NCI-H1436 treated with DMSO at 0.1 percent for 48 hours (cell line): ENCODE measurements at regions not wholly inside any gene's neighbourhood (a gene's known extent, or its start where the extent isn't known, plus 50 kb on each side); places are given as distances from the start of the nearest gene placed in this dataset.
"Not testable (repeated sequence)": the region's sequence is repeated elsewhere in the genome, so short reads cannot be mapped to it uniquely, and the experiment has no call there.

Experiments used
- DNase-seq: peaks from one replicate; lab custom pipeline; 2025; lab: John Stamatoyannopoulos, UW

- DNase-seq = no peak
These were observed 869.4 kb downstream of the PCDH17 start for GRCh38 chr13:58500938-58501337.

DNA sequence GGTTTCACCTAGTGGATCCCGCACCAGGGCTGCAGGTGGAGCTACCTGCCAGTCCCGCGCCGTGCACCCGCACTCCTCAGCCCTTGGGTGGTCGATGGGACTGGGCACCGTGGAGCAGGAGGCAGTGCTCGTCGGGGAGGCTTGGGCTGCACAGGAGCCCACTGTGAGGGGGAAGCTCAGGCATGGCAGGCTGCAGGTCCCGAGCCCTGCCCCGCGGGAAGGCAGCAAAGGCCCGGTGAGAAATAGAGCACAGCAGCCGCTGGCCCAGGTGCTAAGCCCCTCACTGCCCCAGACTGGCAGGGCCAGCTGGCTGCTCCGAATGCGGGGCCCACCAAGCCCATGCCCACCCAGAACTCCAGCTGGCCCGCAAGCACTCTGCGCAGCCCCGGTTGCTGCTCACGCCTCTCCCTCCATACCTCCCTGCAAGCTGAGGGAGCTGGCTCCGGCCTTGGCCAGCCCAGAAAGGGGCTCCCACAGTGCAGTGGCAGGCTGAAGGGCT is 872.7 kb downstream of the PCDH17 start:
- not testable (repeated sequence) for DNase-seq

DNA sequence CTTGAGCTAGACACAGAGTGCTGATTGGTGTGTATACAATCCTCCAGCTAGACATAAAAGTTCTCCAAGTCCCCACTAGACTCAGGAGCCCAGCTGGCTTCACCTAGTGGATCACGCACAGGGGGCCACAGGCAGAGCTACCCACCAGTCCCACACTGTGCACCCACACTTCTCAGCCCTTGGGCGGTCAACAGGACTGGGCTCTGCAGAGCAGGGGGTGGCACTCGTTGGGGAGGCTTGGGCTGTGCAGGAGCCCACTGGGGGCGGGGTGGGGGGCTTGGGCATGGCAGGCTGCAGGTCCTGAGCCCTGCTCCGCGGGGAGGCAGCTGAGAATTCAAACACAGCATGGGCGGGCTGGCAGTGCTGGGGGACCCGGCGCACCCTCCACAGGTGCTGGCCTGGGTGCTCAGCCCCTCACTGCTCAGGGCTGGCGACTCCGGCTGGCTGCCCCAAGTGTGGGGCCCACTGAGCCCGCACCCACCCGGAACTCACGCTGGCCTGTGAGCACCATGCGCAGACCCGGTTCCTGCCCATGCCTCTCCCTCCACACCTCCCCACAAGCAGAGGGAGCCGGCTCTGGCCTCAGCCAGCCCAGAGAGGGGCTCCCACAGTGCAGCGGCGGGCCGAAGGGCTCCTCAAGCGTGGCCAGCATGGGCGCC is 873.8 kb downstream of the PCDH17 start:
- DNase-seq = not testable (repeated sequence)

GRCh38 chr13:58528351-58528750 is 896.8 kb downstream of the PCDH17 start:
- no peak for DNase-seq

GRCh38 chr13:58531614-58532013 is 900.1 kb downstream of the PCDH17 start:
- no peak for DNase-seq

GRCh38 chr13:58542530-58542929 is 911.0 kb downstream of the PCDH17 start:
- no peak for DNase-seq

GRCh38 chr13:58547419-58547818 is 915.9 kb downstream of the PCDH17 start:
- DNase-seq = no peak

DNA sequence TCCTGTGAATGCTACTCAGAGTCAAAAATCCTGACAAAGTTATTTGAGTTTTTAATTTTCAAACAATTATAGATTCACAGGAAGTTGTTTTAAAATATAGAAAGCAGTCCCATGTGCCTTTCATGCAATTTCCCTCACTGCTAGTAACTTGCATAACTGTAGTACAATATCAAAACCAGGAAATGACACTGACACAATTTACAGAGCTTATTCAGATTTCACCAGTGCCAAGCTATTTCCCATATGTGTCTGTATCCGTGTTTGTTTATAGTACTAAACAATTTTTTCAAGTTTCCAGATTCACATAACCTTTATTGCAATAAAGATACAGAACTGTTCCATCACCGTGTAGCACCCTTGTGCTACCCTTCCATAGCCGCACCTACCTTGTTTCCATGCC is 934.6 kb downstream of the PCDH17 start:
- no peak for DNase-seq

GRCh38 chr13:58573743-58574142 is 942.2 kb downstream of the PCDH17 start:
- DNase-seq = no peak

DNA sequence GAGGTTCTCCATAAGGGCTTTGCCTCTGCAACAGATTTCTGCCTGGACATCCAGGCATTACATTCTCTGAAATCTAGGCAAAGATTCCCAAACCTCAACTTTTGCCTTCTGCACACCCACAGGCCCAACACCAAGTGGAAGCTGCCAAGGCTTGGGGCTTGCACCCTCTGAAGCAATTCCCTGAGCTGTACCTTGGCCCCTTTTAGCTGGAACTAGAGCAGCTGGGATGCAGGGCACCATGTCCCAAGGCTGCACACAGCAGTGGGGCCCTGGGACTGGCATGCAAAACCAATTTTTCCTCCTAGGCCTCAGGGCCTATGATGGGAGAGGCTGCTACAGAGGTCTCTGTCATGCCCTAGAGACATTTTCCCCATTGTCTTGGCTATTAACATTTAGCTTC is 943.2 kb downstream of the PCDH17 start:
- DNase-seq = no peak

- no peak for DNase-seq
These were observed 947.9 kb downstream of the PCDH17 start for GRCh38 chr13:58579468-58579867.

DNA sequence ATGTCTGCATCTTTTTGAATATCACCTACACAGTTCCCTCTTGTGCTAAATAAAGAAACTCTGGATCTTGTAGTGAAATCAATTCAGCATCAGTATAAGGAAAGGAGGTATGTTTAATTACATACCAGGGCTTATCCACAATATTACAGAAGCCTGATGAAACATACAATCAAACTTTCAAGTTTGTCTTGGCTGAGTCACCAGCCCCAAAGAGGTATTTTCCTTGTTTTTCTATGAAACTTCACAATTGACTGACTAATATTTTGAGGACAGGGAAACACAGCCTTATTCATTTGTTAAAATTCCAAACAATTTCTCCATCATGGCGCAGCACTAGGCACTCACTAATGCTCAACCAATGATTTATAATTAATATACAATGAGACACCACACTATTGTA is 952.4 kb downstream of the PCDH17 start:
- DNase-seq = no peak

DNA sequence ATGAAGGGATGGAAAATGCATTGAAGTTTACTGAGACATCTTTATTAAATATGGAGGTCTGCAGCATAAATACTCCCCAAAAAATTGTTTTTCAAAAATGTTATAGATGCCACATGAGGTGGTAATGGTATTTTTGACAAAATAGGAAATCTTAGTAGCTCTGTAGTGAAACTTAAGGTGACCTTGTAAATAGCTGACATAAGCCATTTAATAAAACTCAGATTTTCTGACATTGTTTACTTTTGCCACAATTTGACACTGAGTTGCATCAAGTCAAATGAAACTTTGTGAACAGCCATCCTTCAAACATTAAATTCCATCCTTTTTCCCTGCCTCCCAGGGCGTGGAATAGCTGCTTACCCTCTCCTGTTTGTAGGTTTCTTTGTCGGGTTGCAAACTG is 953.1 kb downstream of the PCDH17 start:
- no peak for DNase-seq

- no peak for DNase-seq
These were observed 955.6 kb downstream of the PCDH17 start for GRCh38 chr13:58587183-58587582.

DNA sequence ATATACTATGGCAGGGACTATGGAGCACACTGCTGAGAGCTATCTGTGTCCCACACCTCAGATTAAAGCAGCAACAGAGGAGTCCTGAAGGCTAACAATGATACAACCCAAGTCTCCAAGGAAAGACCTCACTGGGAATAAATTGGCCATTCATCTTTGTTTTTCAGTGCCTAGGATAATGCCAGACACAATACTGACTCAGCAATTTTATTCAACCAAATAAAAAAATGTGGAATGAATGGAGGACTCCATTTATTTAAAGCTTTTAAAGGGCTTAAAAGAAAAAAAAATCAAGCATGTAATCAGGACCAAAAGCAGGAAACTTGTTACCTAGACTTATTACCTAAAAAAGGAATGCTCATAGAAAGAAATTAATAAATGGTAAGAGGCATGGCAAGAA is 960.5 kb downstream of the PCDH17 start:
- no peak for DNase-seq

DNA sequence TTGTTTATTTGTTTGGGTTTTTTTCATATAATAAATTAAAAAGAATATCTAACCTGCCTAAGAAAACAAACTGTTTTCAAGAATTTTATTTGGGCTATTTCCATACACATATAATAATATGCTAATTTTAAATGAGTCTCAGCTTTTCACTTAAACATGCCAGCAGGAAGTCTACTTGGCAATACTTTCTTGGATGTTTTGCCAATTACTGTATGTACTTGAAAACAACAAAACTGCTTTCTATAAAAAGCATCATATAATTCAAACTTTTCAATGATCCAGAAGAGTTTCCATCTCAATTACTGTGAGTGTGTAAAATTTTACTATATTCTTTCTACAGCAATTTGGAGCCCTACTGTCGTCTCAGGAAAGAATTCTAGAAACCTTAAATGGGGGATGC is 961.2 kb downstream of the PCDH17 start:
- DNase-seq = no peak

GRCh38 chr13:58594747-58595600 is 963.4 kb downstream of the PCDH17 start:
- no peak for DNase-seq

DNA sequence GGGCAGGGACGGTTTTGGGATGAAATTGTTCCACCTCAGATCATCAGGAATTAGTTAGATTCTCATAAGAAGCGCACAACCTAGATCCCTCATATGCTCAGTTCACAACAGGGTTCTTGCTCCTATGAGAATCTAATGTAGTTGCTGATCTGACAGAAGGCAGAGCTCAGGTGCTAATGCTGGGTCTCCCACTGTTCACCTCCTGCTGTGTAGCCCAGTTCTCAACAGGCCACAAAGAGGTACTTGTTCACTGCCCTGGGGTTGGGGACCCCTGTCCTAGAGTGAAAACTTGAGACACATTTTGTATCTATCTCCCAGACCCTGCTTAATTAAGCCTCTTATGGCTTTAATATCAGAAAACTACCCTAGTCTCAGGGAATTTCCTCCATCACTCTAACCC is 966.0 kb downstream of the PCDH17 start:
- no peak for DNase-seq

- DNase-seq = no peak
These were observed 966.7 kb downstream of the PCDH17 start for GRCh38 chr13:58598241-58598640.

- no peak for DNase-seq
These were observed 979.6 kb downstream of the PCDH17 start for GRCh38 chr13:58611117-58611516.

GRCh38 chr13:58617880-58618665 is 986.5 kb downstream of the PCDH17 start:
- no peak for DNase-seq

DNA sequence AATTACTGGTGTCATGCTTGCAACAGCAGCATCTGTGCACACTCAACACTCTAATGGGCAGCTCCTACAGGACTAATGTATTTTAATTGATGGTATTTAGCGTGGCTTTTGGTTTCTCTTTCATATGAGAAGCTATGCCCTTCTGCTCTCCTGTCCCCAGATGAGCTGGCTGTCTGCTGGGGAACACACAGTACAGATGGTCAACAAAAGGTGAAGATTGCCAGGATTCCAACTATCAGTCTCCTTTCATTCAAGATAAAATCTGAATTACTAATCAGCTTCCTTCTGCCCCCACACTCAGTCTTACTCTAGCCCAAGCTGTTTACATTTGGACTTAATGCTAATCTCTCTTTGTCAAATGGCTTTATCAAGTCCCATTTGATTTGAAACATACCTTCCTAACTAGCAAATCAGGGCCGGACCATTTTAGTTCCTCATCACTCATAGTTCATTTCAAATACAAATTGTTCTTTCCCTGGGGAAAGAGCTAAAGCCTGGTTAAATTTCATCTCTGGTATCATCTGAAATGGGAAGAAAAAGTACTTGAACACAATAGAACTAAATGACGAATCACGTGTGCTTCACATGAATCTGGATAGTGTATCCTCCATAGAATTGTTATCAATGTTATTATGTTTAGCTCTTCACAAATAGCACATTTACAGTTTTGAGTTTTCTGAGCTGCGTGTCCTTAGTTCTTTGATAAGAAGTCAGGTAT is 988.0 kb downstream of the PCDH17 start:
- peak; percentile 91 for DNase-seq
